BLaER1 treated with 17β-estradiol and CSF1 and Interleukin-3, amounts not matched to agents 10 nM and 100 nM (cell line): ENCODE measurements at regions not wholly inside any gene's neighbourhood (a gene's known extent, or its start where the extent isn't known, plus 50 kb on each side); places are given as distances from the start of the nearest gene placed in this dataset.

ENCODE experiments used
- H3K27ac ChIP-seq, 11 experiments: shearing (Covaris generic); formaldehyde crosslinking; 2 replicates each; pipeline ENCODE4 v1.8.1; 2022
- H3K27me3 ChIP-seq, 11 experiments: shearing (Covaris generic); formaldehyde crosslinking; 2 replicates each; pipeline ENCODE4 v1.8.1; 2022
- H3K36me3 ChIP-seq, 11 experiments: shearing (Covaris generic); formaldehyde crosslinking; 2 replicates each; pipeline ENCODE4 v1.8.1; 2022
- H3K4me1 ChIP-seq, 10 experiments: shearing (Covaris generic); formaldehyde crosslinking; 2 replicates each; pipeline ENCODE4 v1.8.1; 2022
- H3K4me2 ChIP-seq, 11 experiments: shearing (Covaris generic); formaldehyde crosslinking; 2 replicates each; pipeline ENCODE4 v1.8.1; 2022
- H3K4me3 ChIP-seq, 10 experiments: shearing (Covaris generic); formaldehyde crosslinking; 2 replicates each; pipeline ENCODE4 v1.8.1; 2022
- H3K9ac ChIP-seq, 11 experiments: shearing (Covaris generic); formaldehyde crosslinking; 2 replicates each; pipeline ENCODE4 v1.8.1; 2022
- H3K9me3 ChIP-seq, 11 experiments: shearing (Covaris generic); formaldehyde crosslinking; replicated peaks in 1 of 11; 2 replicates each; pipeline ENCODE4 v1.8.1; 2022
- H4K20me1 ChIP-seq, 11 experiments: shearing (Covaris generic); formaldehyde crosslinking; 2 replicates each; pipeline ENCODE4 v1.8.1; 2022
- Cebpa-rat ChIP-seq, 11 experiments: shearing (Covaris generic); IDR thresholded peaks; 2 replicates each; pipeline ENCODE4 v1.8.1; 2022

DNA sequence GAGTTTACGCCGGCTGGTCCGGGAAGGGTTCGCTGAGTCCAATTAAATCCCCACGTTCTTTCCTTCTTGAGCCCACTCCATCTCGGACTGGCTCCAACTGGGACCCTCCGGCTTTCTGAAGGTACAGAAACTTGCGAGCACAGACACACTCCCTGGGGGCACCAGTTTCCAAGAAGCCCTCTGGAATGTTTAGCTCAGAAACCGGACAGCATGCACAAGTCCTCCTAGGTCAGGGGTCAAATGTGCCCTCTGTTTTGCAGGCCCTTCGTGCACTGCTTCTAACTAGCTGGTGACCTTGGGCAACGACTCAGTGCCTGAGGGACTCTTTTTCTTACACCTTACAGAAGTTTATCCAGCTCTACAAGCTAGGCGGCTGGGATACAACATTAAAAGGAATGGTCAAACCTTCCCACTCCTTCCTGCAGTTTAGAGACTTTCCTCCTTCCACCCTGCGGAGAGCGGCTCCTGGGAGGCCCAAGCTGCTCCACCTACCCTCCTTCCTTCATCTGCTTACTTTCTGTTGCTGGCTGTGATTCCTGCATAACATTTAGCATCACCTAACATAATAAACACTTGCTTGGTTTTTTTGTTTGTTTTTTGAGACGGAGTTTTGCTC, 275.5 kb downstream of the BCOR start:
- H3K27ac ChIP-seq, result no peak overlapping the region
- H3K9ac ChIP-seq, result no peak overlapping the region
- peak overlapping the region in 4 of 11 experiments; percentile 37 to 70 (median 54); a peak in 3 of 22 replicates for H3K4me2 ChIP-seq
- no peak for TF ChIP-seq Cebpa-rat (IDR thresholded peaks at IDR 0.05)
- H3K36me3 ChIP-seq, result no peaks in the 10 kb centered on the region
- H3K4me3 ChIP-seq, result no peak overlapping the region
- H3K4me1 ChIP-seq, result peaks cover 12 to 52% (median 47%) of the 10 kb centered on the region in 10 experiments
- peaks cover 0 to 11% (median 0%) of the 10 kb centered on the region in 11 experiments; a peak in 4 of 22 replicates for H4K20me1 ChIP-seq
- peaks cover 49 to 85% (median 71%) of the 10 kb centered on the region in 11 experiments for H3K27me3 ChIP-seq
- H3K9me3 ChIP-seq, result 0 out of 22 replicates have a peak, but pooled peaks cover 0 to 4% (median 0%) of the 10 kb centered on the region in 11 experiments

DNA sequence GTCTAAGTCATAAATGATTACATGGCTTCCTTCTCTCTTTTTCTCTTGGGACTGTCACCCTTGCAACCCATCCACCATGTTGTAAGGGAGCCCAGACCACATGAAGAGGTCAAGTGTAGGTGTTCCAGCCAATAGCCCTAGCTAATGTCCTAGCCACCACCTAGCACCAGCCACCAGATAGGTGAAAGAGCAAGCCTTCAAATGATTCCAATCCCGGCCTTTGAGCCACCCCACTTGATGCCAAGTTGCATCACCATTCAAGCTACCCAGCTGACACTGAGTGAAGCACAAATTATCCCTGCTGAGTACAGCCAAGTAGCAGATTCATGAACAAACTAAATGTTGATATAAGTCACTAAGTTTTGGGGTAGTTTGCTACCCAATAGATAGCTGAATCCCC, 274.3 kb downstream of the BCOR start:
- peak overlapping the region; percentile 36 to 82 (median 66); a peak in 21 of 22 replicates for H3K4me2 ChIP-seq

DNA sequence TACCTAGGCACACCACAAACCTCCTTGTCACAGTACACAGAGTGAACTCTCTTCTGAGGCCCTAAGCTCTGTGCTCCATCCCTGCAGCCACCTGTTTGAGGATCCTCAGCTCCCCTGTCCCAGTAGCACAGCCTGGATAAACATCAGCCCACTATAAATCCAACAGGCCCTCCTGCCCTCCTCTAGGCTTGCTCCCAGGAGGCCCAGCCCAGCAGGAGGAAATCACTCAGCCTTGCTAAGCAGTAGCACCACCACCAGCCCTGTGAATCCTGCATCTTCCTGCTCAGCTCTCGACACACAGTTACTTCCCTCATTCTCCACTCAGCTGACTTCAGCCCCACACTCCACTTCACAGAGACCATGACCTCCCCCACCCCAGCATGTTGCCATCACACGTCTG, 273.9 kb downstream of the BCOR start:
- Histone ChIP-seq H3K4me3 (no peak overlapping the region), H4K20me1 (peaks cover 0 to 17% (median 6%) of the 10 kb centered on the region in 11 experiments; a peak in 8 of 22 replicates), H3K4me1 (peaks cover 19 to 59% (median 57%) of the 10 kb centered on the region in 10 experiments), H3K9me3 (0 out of 22 replicates have a peak, but pooled peaks cover 0 to 4% (median 0%) of the 10 kb centered on the region in 11 experiments), H3K9ac (no peak overlapping the region), H3K4me2 (peak overlapping the region; percentile 36 to 82 (median 66); a peak in 21 of 22 replicates), H3K27me3 (peaks cover 44 to 72% (median 60%) of the 10 kb centered on the region in 11 experiments), H3K36me3 (no peaks in the 10 kb centered on the region), H3K27ac (no peak overlapping the region)
- TF ChIP-seq Cebpa-rat (IDR thresholded peaks at IDR 0.05), result no peak

More for the DNA sequence above, 274.3 kb downstream of the BCOR start:
- peaks cover 0 to 17% (median 6%) of the 10 kb centered on the region in 11 experiments; a peak in 8 of 22 replicates for H4K20me1 ChIP-seq
- H3K4me1 ChIP-seq, result peaks cover 19 to 55% (median 53%) of the 10 kb centered on the region in 10 experiments
- H3K27me3 ChIP-seq, result peaks cover 48 to 75% (median 64%) of the 10 kb centered on the region in 11 experiments
- TF ChIP-seq Cebpa-rat (IDR thresholded peaks at IDR 0.05), result no peak
- H3K9ac ChIP-seq, result no peak overlapping the region
- no peaks in the 10 kb centered on the region for H3K36me3 ChIP-seq
- no peak overlapping the region for H3K27ac ChIP-seq
- H3K9me3 ChIP-seq, result 0 out of 22 replicates have a peak, but pooled peaks cover 0 to 4% (median 0%) of the 10 kb centered on the region in 11 experiments
- no peak overlapping the region for H3K4me3 ChIP-seq

DNA sequence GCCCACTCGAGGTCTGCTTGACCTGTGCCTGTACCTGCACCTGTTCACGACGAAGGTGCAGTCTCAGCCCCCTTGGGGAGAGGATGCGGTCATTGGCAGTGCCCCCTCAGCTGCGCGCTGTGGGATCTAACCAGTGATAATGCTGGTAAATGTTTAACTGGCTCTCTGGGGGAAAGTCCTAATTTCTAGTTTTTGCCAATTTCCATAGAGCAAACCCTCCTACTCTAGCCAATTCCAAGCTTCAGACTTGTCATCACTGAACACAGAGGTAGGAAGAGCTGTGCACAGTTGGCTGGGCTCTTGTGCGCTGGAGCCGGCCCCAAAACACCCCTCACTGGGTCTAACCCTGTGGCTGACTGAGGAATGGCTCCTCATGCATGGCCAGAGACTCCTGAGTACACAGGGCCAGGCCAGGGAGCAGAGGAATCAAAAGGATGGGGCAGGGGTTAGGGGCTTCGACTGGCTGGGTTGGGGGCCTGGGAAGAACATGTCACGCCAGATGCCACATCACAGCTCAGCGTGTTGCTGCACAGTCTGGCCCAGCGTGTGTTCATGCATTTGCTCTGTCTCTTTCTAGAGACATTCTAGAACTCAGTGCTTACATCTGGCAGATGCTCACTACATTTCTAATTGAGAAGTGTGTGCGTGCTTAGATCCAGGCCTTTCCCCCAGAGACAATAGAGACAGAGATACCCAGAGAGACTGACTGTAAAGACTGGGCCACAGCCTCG, 270.8 kb downstream of the BCOR start:
- Histone ChIP-seq H3K36me3 (no peaks in the 10 kb centered on the region), H3K4me3 (no peak overlapping the region), H4K20me1 (peaks cover 0 to 17% (median 6%) of the 10 kb centered on the region in 11 experiments; a peak in 8 of 22 replicates), H3K4me1 (peaks cover 19 to 71% (median 66%) of the 10 kb centered on the region in 10 experiments), H3K27ac (peak overlapping the region in 1 of 11 experiments; percentile 40; a peak in 1 of 22 replicates), H3K27me3 (peaks cover 18 to 57% (median 34%) of the 10 kb centered on the region in 11 experiments), H3K9ac (peak overlapping the region in 1 of 11 experiments; percentile 29; a peak in 1 of 22 replicates), H3K9me3 (peaks cover 0 to 16% (median 8%) of the 10 kb centered on the region in 11 experiments; a peak in 14 of 22 replicates), H3K4me2 (peak overlapping the region in 9 of 11 experiments; percentile 72 to 85 (median 79); a peak in 18 of 22 replicates)
- no peak for TF ChIP-seq Cebpa-rat (IDR thresholded peaks at IDR 0.05)

DNA sequence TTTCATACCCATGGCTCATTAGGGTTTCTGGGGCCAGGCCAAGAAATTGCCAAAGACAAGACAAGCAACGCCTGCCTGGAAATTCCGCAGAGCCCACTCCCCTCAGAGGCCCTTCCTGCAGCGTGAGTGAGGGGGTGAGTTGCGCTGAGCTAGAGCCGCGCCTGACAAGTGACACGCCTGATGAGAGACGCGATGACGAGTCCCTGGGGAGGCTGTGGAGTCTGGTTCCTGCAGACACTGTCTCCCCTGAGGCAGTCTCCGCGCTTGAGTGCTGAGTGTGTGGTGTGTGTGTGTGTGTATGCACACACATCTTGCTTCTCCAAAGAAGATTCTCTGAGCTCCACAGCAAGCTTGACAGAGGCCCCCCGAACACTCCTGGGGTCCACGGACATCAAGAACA, 269.8 kb downstream of the BCOR start:
- H3K27me3 ChIP-seq, result peaks cover 12 to 52% (median 25%) of the 10 kb centered on the region in 11 experiments; a peak in 19 of 22 replicates
- peak overlapping the region; percentile 43 to 85 (median 79) for H3K4me2 ChIP-seq
- H3K4me3 ChIP-seq, result no peak overlapping the region
- no peaks in the 10 kb centered on the region for H3K36me3 ChIP-seq
- TF ChIP-seq Cebpa-rat (IDR thresholded peaks at IDR 0.05), result no peak
- H3K27ac ChIP-seq, result 0 out of 22 replicates have a peak overlapping the region, but pooled peaks of 1 of the 11 experiments have one; percentile 40
- peaks cover 0 to 17% (median 6%) of the 10 kb centered on the region in 11 experiments; a peak in 8 of 22 replicates for H4K20me1 ChIP-seq
- peak overlapping the region in 2 of 11 experiments; percentile 2 to 29; a peak in 2 of 22 replicates for H3K9ac ChIP-seq
- H3K4me1 ChIP-seq, result peaks cover 19 to 71% (median 66%) of the 10 kb centered on the region in 10 experiments
- peaks cover 0 to 16% (median 8%) of the 10 kb centered on the region in 11 experiments; a peak in 14 of 22 replicates for H3K9me3 ChIP-seq

DNA sequence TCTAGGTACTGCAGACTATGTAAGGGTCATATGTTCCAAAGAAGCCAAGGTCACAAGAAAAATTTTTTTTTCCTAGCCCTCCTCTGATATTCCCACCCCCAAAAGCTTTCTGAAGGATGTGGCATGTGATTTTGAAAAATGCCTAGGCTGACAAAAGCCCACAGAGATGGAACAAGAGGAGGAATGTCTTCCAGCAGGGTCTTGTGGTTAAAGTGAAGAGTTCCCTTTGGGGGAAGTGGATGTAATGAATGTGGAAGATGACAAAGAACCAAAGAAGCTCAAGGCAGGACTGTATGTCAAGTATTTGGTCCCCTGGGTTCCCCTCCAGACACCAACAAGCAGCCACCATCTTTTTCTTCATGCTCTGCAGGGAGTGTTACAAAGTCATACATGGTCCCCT, 268.8 kb downstream of the BCOR start:
- H3K9me3 ChIP-seq, result peaks cover 0 to 12% (median 8%) of the 10 kb centered on the region in 11 experiments; a peak in 14 of 22 replicates
- H3K4me2 ChIP-seq, result peak overlapping the region; percentile 22 to 85 (median 79); a peak in 21 of 22 replicates
- H4K20me1 ChIP-seq, result peaks cover 0 to 17% (median 2%) of the 10 kb centered on the region in 11 experiments; a peak in 8 of 22 replicates
- no peak for TF ChIP-seq Cebpa-rat (IDR thresholded peaks at IDR 0.05)
- no peak overlapping the region for H3K4me3 ChIP-seq
- no peak overlapping the region for H3K27ac ChIP-seq
- peaks cover 12 to 52% (median 22%) of the 10 kb centered on the region in 11 experiments; a peak in 19 of 22 replicates for H3K27me3 ChIP-seq
- H3K9ac ChIP-seq, result no peak overlapping the region
- H3K36me3 ChIP-seq, result no peaks in the 10 kb centered on the region
- H3K4me1 ChIP-seq, result peaks cover 12 to 61% (median 57%) of the 10 kb centered on the region in 10 experiments

DNA sequence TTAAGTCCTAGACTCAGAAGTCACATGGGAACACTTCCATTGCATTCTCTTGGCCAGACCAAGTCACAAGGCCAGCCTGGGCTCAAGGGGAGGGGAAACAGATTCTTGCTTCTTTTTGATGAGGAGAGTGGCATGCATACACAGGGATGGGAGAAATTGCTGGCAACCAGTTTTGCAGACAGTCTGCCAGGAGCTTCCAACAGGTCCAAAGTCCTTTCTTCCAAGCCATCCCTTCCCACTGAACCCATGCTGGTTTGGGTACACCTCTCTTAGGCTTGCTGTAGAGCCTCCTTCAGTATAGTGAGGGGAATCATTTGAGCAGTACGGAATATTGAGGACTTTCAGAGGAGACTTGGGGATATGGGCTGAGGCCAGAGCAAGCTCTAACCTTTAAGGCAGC, 267.8 kb downstream of the BCOR start:
- peaks cover 0 to 17% (median 0%) of the 10 kb centered on the region in 11 experiments; a peak in 7 of 22 replicates for H4K20me1 ChIP-seq
- H3K4me3 ChIP-seq, result no peak overlapping the region
- H3K36me3 ChIP-seq, result no peaks in the 10 kb centered on the region
- H3K9ac ChIP-seq, result no peak overlapping the region
- H3K27ac ChIP-seq, result no peak overlapping the region
- H3K4me1 ChIP-seq, result peaks cover 9 to 52% (median 48%) of the 10 kb centered on the region in 10 experiments
- peaks cover 0 to 12% (median 8%) of the 10 kb centered on the region in 11 experiments; a peak in 14 of 22 replicates for H3K9me3 ChIP-seq
- peak overlapping the region in 6 of 11 experiments; percentile 78 to 85 (median 80); a peak in 6 of 22 replicates for H3K4me2 ChIP-seq
- H3K27me3 ChIP-seq, result peaks cover 12 to 52% (median 22%) of the 10 kb centered on the region in 11 experiments; a peak in 19 of 22 replicates
- TF ChIP-seq Cebpa-rat (IDR thresholded peaks at IDR 0.05), result no peak

DNA sequence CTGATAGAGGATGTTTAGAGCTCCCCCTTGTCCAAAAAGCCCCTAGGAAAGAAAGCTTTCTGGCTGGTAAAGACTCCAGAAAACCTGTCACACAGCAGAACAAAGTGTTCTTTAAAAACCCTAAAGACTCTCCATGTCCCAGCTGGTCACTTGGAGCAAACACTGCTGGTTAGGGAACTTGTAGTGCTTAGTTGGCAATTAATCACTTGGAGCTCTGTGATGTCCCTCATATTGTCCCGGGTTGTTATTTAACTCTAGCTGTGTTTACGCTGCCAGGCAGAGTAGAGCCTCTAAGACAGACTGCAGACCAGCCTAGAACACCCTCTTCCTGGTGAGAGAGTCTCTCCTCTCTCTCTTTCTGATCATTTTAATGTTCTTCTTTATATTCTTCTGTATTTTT, 267.3 kb downstream of the BCOR start:
- no peak overlapping the region for H3K4me2 ChIP-seq
- H3K4me1 ChIP-seq, result peaks cover 9 to 47% (median 44%) of the 10 kb centered on the region in 10 experiments
- H3K27ac ChIP-seq, result no peak overlapping the region
- TF ChIP-seq Cebpa-rat (IDR thresholded peaks at IDR 0.05), result no peak
- H3K27me3 ChIP-seq, result peaks cover 8 to 49% (median 22%) of the 10 kb centered on the region in 11 experiments; a peak in 19 of 22 replicates
- H4K20me1 ChIP-seq, result peaks cover 0 to 17% (median 0%) of the 10 kb centered on the region in 11 experiments; a peak in 7 of 22 replicates
- H3K9me3 ChIP-seq, result peaks cover 0 to 12% (median 8%) of the 10 kb centered on the region in 11 experiments; a peak in 14 of 22 replicates
- H3K4me3 ChIP-seq, result no peak overlapping the region
- H3K9ac ChIP-seq, result no peak overlapping the region
- H3K36me3 ChIP-seq, result no peaks in the 10 kb centered on the region
